Endothelial cell of umbilical vein (primary cell): ENCODE measurements at regions not wholly inside any gene's neighbourhood (a gene's known extent, or its start where the extent isn't known, plus 50 kb on each side); places are given as distances from the start of the nearest gene placed in this dataset.

Experiments
- BruUV-seq: library from RNA; stranded (reverse); fragments of 400-500 nt; replicated peaks from 2 replicates; lab custom pipeline; 2021; lab: Mats Ljungman, UMichigan
- CTCF ChIA-PET: fragments of 300-600, 350-600 bp; sonication (Branson Sonifier 250); formaldehyde crosslinking; loops from one replicate; lab custom pipeline; 2021; ENCODE audit warnings: antibody characterized with exemption, inconsistent platforms; lab: Charles Lee
- POLR2A ChIA-PET: fragments of 300-600, 350-600 bp; sonication (Branson Sonifier 250); formaldehyde crosslinking; loops from one replicate; lab custom pipeline; 2021; ENCODE audit warnings: antibody characterized with exemption, inconsistent platforms; lab: Charles Lee
- DNase-seq: peaks from one replicate; pipeline ENCODE4 v3.0.0-alpha.2; 2011; ENCODE audit warnings: low read depth, low spot score
- FAIRE-seq: peaks from 2 replicates; lab custom pipeline; 2011; peaks lifted over from hg19 to GRCh38; lab: Jason Lieb, UNC
- H2AFZ ChIP-seq: 2 replicates; pipeline ENCODE4 v1.6.0; 2012; ENCODE audit warnings: low read depth, low read length, control low read depth, inconsistent platforms
- H3K27ac ChIP-seq: 2 replicates; pipeline ENCODE4 v1.5.1; 2011; ENCODE audit warnings: low read depth, mild to moderate bottlenecking, control low read depth, low read length, moderate library complexity; ENCODE audit not compliant: insufficient read depth
- H3K27me3 ChIP-seq, 2 experiments: 2 replicates each; pipeline versions ENCODE4 v1.6.0 to v1.6.1; 2011; ENCODE audit warnings: low read length in 2 of 2, mixed read lengths in 1 of 2; ENCODE audit not compliant: control insufficient read depth in 2 of 2, insufficient read depth in 2 of 2
- H3K36me3 ChIP-seq, 2 experiments: 2 replicates in 1 of 2; 3 replicates in 1 of 2; pipeline ENCODE4 v1.5.1; 2011; ENCODE audit warnings: low read length in 2 of 2, mild to moderate bottlenecking in 1 of 2, moderate library complexity in 1 of 2; ENCODE audit not compliant: control insufficient read depth in 2 of 2, insufficient read depth in 2 of 2; ENCODE audit errors: extremely low read depth in 1 of 2
- H3K4me1 ChIP-seq: 3 replicates; pipeline ENCODE4 v1.5.1; 2011; ENCODE audit warnings: mild to moderate bottlenecking, low read length; ENCODE audit not compliant: control insufficient read depth, insufficient read depth; ENCODE audit errors: extremely low read depth
- H3K4me2 ChIP-seq: 2 replicates; pipeline ENCODE4 v1.6.1; 2011; ENCODE audit warnings: low read length, control low read depth, mixed read lengths; ENCODE audit not compliant: insufficient read depth
- H3K4me3 ChIP-seq, 3 experiments: fragments of 200-600 bp in 1 of 3; sonication (generic), shearing (Covaris generic) in 1 of 3; replicated peaks in 1 of 3; 2 replicates each; pipeline ENCODE4 v1.5.1; 2011 to 2016; ENCODE audit warnings: control low read depth in 3 of 3, low read length in 3 of 3, mild to moderate bottlenecking in 2 of 3, inconsistent platforms in 1 of 3, low read depth in 1 of 3, moderate library complexity in 1 of 3; ENCODE audit not compliant: insufficient read depth in 1 of 3
- H3K79me2 ChIP-seq: 2 replicates; pipeline ENCODE4 v1.6.0; 2012; ENCODE audit warnings: low read length, inconsistent platforms; ENCODE audit not compliant: control insufficient read depth, insufficient read depth
- H3K9ac ChIP-seq: replicated peaks from 2 replicates; pipeline ENCODE3; 2011; ENCODE audit warnings: low read length, control low read depth; ENCODE audit not compliant: insufficient read depth; ENCODE audit errors: extremely low read depth
- H3K9me1 ChIP-seq: replicated peaks from 3 replicates; pipeline ENCODE4 v1.6.0; 2011; ENCODE audit warnings: mild to moderate bottlenecking, low read length; ENCODE audit not compliant: control insufficient read depth, insufficient read depth; ENCODE audit errors: extremely low read depth
- H3K9me3 ChIP-seq: replicated peaks from 2 replicates; pipeline ENCODE4 v1.5.1; 2012; ENCODE audit warnings: low read length, inconsistent platforms; ENCODE audit not compliant: control insufficient read depth, insufficient read depth
- H4K20me1 ChIP-seq: replicated peaks from 2 replicates; pipeline ENCODE3; 2011; ENCODE audit warnings: mild to moderate bottlenecking, low read length; ENCODE audit not compliant: control insufficient read depth, insufficient read depth; ENCODE audit errors: extremely low read depth
- CTCF ChIP-seq, 2 donors: IDR thresholded peaks; 1 replicate in 1 of 2; 2 replicates in 1 of 2; pipeline ENCODE4 v1.5.1; 2011; ENCODE audit warnings: low read length in 2 of 2, mild to moderate bottlenecking in 2 of 2, moderate library complexity in 2 of 2, control low read depth in 1 of 2, inconsistent platforms in 1 of 2, low read depth in 1 of 2; ENCODE audit not compliant: insufficient read depth in 1 of 2; ENCODE audit errors: extremely low read depth in 1 of 2
- EZH2 ChIP-seq: IDR thresholded peaks from 2 replicates; pipeline ENCODE4 v1.6.1; 2012; ENCODE audit warnings: borderline replicate concordance, low read depth, mild to moderate bottlenecking, moderate library complexity, low read length, inconsistent platforms; ENCODE audit not compliant: severe bottlenecking
- FOS ChIP-seq: IDR thresholded peaks from 2 replicates; pipeline ENCODE4 v1.6.1; 2011; ENCODE audit warnings: mild to moderate bottlenecking, low read length, moderate library complexity, borderline replicate concordance; ENCODE audit not compliant: insufficient read depth
- GATA2 ChIP-seq: IDR thresholded peaks from 2 replicates; pipeline ENCODE4 v1.7.0; 2011; ENCODE audit warnings: low read depth, mild to moderate bottlenecking, moderate library complexity, mixed read lengths, low read length; ENCODE audit not compliant: insufficient read length, insufficient read depth
- JUN ChIP-seq: IDR thresholded peaks from 2 replicates; pipeline ENCODE4 v1.6.1; 2011; ENCODE audit warnings: borderline replicate concordance, low read depth; ENCODE audit not compliant: insufficient read length, insufficient read depth
- MAX ChIP-seq: IDR thresholded peaks from 2 replicates; pipeline ENCODE4 v1.6.1; 2011; ENCODE audit not compliant: insufficient read depth, insufficient read length
- MYC ChIP-seq: IDR thresholded peaks from one replicate; pipeline ENCODE4 v1.6.1; 2011; ENCODE audit warnings: mild to moderate bottlenecking, low read depth, low read length
- POLR2A ChIP-seq: IDR thresholded peaks from 2 replicates; pipeline ENCODE4 v1.6.1; 2012; ENCODE audit warnings: low read depth, mild to moderate bottlenecking, control low read depth, low read length
- POLR2AphosphoS5 ChIP-seq: IDR thresholded peaks from 2 replicates; pipeline ENCODE4 v1.6.1; 2012; ENCODE audit warnings: low read depth, mild to moderate bottlenecking, control low read depth, low read length, moderate library complexity; ENCODE audit not compliant: insufficient read depth
- dilution Hi-C: fragments of 300-500 bp; cut with MboI; formaldehyde crosslinking; loops from one replicate; pipeline ENCODE4 v1.15.0; 2019; ENCODE audit warnings: low sequenced_read_pairs; ENCODE audit not compliant: extremely low pct_ligation_motif_present
- intact Hi-C: fragments of 100-400 bp; cut with micrococcal nuclease; formaldehyde crosslinking; loops from one replicate; pipeline ENCODE4 v1.10.0; 2022

- Histone ChIP-seq H3K79me2 (no peaks in the 10 kb centered on the region), H3K4me3 (no peak overlapping the region), H3K27ac (no peak overlapping the region), H3K27me3 (no peaks in the 10 kb centered on the region), H3K9ac (no peak overlapping the region), H3K36me3 (no peaks in the 10 kb centered on the region), H3K9me3 (no peaks in the 10 kb centered on the region), H3K4me1 (no peaks in the 10 kb centered on the region), H4K20me1 (no peaks in the 10 kb centered on the region), H2AFZ (no peak overlapping the region), H3K4me2 (no peak overlapping the region), H3K9me1 (no peaks in the 10 kb centered on the region)
- FAIRE-seq: no peak
- ChIA-PET POLR2A (no interaction called here), CTCF (no interaction called here)
- DNase-seq: no peak
- TF ChIP-seq EZH2 (no peak), MYC (no peak), POLR2AphosphoS5 (no peak), FOS (no peak), MAX (no peak)
- dilution Hi-C loops: no loop called here
- intact Hi-C loops: no loop called here
- no TSS peak for BruUV-seq
Measured at GRCh38 chr1:222247811-222248310, 300.0 kb downstream of the HHIPL2 start.

- POLR2A ChIA-PET: no interaction called here
- no peak for DNase-seq
- H3K27ac ChIP-seq: no peak overlapping the region
- no peaks in the 10 kb centered on the region for H3K9me1 ChIP-seq
- H3K4me1 ChIP-seq: no peaks in the 10 kb centered on the region
- intact Hi-C loops: no loop called here
- H3K4me2 ChIP-seq: no peak overlapping the region
- no peak overlapping the region for H3K9ac ChIP-seq
- dilution Hi-C loops: no loop called here
- CTCF ChIA-PET: no interaction called here
- H2AFZ ChIP-seq: no peak overlapping the region
- H3K79me2 ChIP-seq: no peaks in the 10 kb centered on the region
- H3K4me3 ChIP-seq: no peak overlapping the region
- no peaks in the 10 kb centered on the region for H3K9me3 ChIP-seq
- FAIRE-seq: no peak
- H4K20me1 ChIP-seq: no peaks in the 10 kb centered on the region
- BruUV-seq: no TSS peak
- no peak for TF ChIP-seq GATA2
- TF ChIP-seq MAX: no peak
- TF ChIP-seq MYC: no peak
- TF ChIP-seq EZH2: no peak
- no peak for TF ChIP-seq POLR2A
- TF ChIP-seq POLR2AphosphoS5: no peak
- no peak for TF ChIP-seq JUN
- TF ChIP-seq CTCF (IDR thresholded peaks at IDR 0.05; ENCODE audit: extremely low read depth in 1 of 2, insufficient read depth in 1 of 2, low read depth in 1 of 2, low read length in 2 of 2): no peak
- no peak for TF ChIP-seq FOS
- H3K27me3 ChIP-seq: no peaks in the 10 kb centered on the region
- H3K36me3 ChIP-seq: no peaks in the 10 kb centered on the region
Measured at GRCh38 chr1:222247081-222247480, 300.8 kb downstream of the HHIPL2 start.
